ENCODE measurements at regions not wholly inside any gene's neighbourhood (a gene's known extent, or its start where the extent isn't known, plus 50 kb on each side); places are given as distances from the start of the nearest gene placed in this dataset.

DNA sequence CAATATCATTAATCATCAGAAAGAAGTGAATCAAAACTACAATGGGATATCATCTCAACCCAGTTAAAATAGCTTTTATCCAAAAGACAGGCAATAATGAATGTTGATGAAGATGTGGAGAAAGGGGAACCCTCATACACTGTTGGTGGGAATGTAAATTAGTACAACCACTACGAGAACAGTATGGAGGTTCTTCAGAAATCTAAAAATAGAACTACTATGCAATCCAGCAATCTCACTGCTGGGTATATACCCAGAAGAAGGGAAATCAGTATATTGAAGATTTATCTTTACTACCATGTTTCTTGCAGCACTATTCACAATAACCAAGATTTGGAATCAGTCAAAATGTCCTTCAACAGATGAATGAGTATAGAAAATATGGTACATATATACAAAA is 189.8 kb downstream of the HHIPL2 start:
- no peak for DNase-seq

DNA sequence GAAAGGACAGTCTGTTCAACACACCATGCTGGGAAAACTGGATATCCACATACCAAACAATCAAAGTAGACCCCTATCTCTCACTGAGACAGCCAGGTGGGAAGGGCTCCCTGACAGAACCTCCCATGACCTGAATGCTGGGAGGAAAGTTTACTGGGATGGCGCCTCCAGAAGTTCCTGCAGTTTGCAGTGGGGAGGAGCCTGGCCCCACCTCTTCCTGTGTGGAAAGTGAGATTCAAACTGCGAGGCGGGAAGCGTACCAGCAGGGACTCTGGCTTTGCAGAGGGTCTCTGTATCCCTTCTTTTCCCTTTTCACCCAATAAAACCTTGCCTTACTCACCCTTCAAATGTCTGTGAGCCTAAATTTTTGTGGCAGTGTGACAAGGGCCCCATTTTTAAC is 190.7 kb downstream of the HHIPL2 start:
- DNase-seq: no peak

DNA sequence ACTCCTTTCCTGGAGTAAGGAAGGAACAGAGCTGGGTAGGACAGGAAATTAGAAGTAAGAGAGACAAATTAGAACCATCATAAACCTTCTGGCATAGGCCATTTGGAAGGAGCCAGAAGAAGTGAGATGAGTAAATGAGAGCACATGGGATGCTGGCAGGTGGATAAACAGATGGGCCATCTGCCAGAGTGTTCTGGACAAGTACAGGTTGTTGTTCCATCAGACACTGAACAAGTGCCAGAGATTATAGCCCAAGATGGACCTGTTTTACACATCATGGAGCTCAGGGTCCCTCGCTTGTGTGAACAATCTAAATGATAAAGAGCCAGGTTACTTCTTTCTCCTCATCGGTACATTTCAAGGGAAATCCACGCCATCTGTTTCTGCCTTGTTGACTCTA is 200.3 kb downstream of the HHIPL2 start:
- DNase-seq: no peak

DNA sequence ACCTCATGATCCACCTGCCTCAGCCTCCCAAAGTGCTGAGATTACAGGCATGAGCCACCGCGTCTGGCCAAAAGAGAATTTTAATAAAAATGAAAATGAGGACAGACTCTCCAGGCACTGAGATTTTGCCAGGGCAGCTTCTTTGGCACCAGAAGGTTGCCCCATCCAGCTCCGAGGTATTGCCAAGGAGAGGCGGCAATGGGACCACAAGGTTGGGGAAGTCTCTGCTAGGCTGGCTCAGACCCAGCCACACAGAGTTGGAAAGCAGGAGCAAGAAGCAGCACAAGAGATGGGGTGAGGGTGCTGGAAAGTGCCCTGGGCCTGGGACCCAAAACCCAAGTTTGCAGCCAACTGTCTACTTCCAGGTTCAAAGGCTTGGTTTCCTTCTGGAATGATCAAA is 200.9 kb downstream of the HHIPL2 start:
- DNase-seq: no peak

DNA sequence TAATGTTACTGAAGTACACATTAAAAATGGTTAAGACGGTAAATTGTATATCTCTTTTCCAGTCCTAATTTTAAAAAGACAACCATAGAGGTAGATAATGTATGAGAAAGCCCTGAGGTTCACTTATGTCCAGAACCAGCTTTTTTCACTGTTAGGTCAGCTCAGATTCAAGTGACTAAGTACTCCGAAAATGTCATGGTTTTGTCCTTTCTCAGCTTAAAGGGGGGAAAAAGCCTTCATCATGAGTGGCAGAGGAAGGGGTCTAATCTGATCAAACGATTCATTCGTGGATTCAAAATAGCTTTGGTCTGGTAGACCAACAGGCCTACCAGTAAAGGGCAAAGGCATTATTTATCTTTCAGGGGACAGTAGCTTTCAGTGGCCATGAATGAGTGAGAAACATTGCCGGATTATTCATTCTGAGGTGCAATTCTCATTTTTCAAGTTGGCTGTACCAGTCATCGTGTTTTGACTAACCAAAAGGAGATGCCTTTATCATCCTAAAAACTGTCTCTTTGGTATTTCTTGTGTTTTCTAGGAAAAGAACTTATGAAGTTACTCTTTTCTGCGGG is 208.4 kb downstream of the HHIPL2 start:
- DNase-seq: peak; percentile 42

DNA sequence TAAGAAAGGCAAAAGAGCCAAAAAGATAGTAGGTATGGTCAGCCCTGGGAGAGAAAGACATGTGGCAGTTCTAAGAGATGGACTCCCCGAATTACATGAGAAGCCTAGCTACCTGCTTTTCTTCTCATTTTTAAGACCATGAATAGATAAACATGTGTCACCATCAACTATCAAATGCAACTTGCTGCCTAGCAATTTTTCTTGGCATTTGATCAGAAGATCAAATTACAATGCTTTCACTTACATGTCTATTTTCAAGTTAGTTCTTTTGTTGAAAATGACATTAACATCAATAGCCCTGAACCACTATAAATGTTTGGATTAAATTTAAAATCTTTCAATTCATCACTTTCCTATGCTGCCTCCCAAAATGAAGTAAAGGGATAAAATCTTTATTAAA is 212.3 kb downstream of the HHIPL2 start:
- DNase-seq: peak; percentile 12

DNA sequence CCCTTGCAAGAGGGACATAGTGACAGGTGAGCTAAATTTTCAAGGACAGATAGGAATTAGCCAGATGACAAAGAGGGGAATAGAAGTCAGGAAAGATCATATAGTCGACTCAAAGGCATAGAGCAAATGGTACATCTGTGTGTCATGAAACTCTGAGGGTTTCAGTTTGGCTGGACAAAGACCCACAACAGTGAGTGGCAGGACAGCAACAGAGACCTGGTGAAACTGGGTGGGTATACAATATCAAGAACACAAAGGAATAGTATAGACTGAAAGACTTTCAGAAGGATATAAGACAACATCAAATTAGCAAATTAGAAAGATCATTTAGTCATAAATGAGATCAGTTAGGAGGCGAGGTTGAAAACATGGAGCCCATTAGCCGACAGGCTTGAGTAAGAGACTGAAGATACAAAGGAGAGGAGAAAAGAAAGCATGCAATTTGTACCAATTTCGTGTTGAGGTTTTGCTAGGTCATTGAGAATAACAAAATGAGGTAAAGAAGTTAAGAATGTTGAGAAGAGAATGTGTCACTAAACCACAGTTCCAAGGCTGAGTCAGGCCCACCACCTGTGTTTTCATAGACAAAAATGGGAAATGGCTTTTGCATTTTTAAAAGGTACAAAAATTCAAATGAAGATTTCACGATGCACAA is 213.8 kb downstream of the HHIPL2 start:
- peak; percentile 81 for DNase-seq

DNA sequence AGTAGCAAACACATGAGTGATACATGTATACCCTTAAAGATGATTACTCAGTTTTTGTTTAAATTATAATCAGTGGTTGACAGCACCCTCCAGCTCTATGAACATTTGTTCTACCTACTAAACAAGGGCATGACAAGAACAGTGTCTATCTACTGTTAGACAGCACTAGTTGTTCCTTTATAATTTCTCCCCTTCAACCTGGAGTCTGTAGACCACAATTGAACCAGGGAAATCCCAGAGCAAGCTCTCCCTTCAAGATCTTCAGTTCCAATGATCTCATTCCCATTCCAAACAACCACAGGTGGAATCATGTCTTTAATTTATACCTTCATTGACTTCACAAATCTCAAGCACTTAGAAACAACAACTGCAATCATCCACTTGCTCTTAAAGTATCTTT is 216.1 kb downstream of the HHIPL2 start:
- DNase-seq: peak; percentile 41

DNA sequence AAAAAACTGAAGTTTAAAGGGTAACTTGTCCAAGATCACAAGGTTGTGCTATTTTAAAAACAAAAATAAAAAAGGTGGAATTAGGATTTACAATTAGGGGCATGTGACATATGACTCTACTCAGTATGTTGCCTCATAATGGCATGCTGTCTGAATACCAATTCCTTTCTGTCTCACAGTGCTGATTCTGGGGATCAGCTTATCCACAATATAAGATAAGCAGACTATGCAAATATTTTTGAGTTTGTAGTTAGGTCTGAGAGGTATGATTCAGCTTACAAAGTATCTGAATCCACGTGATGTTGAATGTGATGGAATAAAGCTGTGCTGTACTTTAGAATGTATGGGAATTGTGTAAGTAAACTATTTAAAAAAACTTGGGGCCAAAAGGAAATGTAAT is 216.6 kb downstream of the HHIPL2 start:
- peak; percentile 80 for DNase-seq

DNA sequence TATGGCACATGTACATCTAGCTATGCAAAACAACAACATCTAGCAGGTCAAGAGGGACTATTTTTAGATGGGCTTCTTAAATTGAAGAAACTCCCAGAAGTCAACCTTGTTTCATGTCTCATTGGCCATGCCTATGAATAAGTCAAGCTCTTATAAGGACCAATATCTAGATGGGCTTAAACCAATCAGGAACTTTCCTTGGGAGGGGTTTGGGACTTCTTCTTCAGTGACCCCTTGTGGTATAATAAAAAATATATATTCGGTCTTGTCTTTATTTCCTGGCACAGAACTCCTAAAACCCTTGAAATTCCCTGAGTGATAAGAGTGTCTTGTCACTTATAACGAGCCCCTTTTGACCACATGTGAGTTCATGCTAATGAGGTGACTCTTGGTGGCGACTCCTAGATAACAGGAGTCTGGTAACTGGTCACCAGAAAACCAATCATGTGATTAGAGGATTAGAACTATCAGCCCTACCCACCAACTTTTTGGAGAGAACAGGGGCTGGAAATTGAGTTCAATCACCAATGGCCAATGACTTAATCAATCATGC is 218.3 kb downstream of the HHIPL2 start:
- no peak for DNase-seq

DNA sequence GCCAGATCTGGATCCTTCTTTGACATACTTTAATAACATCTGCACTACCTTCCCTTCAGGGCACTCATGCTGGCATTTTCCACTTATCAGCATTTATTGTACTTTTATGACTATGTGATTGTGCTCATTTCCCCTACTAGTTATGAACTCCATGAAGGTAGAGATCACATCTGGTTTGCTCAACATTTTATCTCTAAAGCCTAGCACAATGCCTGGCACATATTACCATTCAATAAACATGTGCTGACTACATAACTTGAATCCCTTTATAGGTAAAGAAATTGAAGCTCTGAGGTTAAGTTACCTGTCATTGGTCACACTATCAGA is 221.2 kb downstream of the HHIPL2 start:
- DNase-seq: no peak

DNA sequence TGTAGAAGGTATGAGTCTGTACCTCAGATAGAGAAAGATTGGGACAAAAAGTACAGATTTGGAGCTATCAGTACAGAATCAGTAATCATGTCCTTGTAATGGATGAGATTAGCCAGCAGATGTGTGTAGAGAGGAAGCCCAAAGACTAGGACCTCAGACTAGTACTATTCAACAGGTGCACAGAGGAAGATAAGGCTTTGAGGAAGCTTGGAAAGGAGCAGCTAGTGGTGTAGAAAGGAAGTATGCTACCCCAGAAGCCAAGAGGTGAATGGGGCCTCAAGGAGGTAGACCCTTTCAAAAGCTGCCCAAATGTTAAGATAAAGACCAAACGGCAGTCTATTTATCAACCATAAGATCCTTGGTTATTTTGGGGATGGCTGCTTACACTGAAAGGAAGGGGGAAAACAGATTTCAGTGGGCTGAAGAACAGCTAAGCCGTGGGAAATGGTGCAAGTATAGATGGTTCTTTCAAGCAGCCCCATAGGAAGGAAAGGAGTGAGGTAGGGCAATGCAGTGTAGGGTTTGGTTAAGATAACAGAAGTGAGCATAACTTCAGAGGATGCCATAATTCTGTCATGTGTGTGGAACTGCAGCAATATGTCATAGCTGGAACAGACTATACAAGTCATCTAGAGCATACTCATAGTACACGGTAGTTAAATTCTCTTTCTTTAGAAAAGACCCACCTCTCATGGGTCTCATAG is 221.7 kb downstream of the HHIPL2 start:
- no peak for DNase-seq

DNA sequence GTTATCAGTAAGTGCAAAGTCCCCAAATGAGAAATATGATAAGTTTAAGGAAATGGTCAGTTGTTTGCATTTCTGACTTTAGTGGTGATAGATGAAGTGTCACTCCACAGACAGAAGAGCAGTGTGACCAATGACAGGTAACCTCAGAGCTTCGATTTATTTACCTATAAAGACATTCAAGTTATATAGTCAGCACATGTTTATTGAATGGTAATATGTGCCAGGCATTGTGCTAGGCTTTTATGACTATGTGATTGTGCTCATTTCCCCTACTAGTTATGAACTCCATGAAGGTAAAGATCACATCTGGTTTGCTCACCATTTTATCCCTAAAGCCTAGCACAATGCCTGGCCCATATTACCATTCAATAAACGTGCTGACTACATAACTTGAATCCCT is 222.4 kb downstream of the HHIPL2 start:
- DNase-seq: no peak

DNA sequence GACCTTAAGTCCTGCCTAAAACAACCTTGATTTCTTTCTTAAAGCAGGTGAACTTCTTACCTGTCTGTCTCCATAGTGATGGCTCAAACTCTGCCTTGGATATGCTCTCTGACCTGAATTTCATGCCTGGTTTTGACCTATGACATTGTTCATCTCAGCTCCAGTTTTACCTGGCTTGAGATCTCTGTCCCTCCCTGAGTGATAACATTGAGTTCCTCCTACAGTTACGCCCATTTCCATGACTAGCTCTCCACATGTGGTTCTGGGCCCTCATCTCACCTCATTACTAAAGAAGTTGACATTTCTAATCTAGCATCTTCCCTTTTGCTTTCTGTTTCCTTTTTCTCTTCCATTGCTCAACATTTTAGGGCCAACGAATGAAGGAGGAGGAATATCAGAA is 233.1 kb downstream of the HHIPL2 start:
- DNase-seq: no peak

DNA sequence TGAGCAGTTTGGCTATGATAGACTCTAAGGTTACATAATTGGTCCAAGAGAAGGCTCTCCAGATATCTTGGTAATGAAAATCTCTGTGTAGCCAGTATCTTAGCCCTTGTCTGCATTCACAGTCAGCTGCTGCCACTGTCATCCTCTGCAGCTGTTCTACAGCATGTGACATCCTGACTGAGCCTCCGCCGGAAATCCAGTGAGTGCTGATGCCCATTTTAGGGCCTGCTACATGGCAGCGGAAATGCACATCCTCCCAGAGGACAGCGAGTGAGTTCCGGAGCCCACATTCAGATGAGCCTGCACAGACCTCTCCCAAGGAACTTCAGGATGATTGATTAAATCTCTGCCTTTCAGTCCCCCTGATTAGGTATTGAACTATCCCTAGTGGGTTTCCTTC is 237.1 kb downstream of the HHIPL2 start:
- DNase-seq: no peak

DNA sequence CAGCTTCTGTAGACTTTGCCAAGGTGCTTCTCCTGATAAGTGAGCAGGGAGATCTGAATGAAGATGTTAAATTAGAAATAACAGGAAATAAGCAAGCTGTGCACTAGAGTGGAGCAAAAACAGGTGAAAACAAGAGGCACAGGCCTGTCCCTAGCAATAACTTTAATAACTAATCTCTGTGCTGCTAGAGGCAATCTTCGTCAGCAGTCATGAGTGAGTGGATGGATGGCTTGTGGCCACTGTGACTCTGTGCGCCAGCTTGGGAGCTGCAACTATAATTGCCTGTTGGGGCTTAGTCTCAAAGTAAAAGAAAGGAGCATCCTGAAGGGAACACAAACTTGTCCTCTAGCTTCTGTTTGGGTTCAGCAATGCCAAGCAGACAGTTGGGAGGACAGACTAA is 240.3 kb downstream of the HHIPL2 start:
- no peak for DNase-seq

DNA sequence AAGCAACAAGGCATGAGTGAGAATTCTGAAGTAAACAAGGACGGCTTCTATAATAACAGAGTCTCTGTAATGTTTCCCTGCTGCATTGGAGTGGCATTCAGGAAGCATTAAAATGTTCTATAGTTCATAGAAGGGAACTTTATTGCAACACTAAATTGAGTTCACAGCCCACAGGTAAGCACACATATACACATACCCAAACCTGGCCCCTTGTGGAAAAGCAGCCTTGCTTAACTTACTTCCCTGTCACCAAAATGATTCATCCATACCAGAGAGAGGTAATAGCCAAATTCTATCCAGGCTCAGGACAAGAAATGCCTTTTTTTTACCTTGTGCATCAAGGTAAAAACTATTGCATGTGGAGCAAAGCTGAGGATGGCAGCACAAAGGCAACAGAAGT is 241.4 kb downstream of the HHIPL2 start:
- no peak for DNase-seq

DNA sequence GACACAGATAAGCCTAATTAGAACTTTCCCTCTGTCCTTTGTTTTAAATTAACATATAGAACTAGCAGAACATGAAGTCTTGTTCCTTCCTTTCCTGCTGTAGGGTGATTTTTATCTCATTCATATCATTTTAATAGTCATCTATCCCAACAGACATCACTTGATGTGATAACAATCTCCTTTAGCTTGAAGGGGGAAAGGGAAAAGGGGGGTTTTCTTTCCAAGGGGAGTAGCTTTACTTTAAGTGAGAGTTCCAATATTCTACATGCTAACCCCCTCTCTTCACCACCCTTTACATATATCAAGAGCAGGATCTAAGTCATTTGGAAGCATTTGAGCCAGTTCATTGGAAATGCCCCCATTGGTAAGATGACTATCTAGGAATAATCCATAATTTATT is 241.9 kb downstream of the HHIPL2 start:
- no peak for DNase-seq

DNA sequence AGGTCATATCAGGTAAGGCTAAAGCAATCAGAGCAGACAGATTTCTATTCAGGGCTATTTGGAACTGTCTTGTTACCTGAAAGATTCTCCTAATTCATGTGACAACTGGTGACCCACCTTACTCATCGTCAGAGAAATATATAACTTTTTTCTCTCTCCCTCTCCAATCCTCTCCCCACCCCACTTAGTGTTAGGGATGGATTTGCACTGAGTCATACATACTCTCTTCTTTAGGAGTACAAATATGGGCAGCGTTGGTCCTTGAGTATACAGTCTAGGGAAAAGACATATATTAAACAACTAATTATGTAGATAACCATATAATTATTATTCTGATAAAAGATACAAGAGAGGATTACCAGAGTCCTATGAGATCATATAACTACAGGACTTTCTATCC is 246.3 kb downstream of the HHIPL2 start:
- DNase-seq: peak; percentile 39

DNA sequence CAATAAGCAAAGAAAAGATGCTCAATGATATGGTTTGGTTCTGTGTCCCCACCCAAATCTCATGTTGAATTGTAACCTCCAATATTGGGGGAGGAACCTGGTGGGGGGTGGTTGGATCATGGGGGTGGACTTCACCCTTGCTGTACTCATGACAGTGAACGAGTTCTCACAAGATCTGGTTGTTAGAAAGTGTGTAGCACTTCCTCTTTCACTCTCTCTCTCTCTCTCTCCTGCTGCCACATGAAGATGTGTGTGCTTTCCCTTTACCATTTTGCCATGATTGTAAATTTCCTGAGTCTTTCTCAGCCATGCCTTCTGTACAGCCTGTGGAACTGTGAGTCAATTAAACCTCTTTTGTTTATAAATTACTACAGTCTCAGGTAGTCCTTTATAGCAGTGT is 248.4 kb downstream of the HHIPL2 start:
- DNase-seq: no peak

DNA sequence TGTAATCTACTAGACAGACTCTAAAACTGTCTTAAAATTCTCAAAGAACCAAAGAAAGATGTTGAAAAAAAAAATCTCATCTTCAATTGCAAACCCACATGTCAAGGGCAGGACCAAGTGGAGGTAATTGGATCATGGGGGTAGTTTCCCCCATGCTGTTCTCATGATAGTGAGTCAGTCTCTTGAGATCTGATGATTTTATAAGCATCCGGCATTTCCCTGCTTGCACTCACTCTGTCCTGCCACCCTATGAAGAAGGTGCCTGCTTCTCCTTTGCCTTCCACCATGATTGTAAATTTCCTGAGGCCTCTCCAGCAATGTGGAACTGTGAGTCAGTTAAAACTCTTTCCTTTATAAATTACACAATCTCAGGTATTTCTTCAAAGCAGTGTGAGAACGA is 257.0 kb downstream of the HHIPL2 start:
- no peak for DNase-seq

DNA sequence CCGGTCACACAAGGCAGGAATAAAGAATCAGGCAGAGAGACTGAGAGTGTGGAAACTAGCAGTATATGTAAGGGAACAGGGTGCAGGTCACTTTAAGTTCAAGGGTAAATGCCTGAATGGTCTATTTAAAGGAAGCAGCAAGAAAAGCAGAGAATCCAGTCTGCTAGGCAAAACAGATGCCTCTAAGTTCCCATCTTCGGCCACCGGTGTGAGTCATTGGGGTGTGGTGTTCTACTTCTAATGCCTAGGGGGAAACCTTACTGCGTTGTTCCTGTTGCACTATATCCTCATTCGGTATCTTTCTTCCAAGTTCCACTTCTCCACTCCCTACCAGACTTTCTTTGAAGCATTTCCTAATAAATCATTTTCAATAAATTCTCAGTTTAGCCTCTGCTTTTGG is 259.9 kb downstream of the HHIPL2 start:
- DNase-seq: peak; percentile 73

DNA sequence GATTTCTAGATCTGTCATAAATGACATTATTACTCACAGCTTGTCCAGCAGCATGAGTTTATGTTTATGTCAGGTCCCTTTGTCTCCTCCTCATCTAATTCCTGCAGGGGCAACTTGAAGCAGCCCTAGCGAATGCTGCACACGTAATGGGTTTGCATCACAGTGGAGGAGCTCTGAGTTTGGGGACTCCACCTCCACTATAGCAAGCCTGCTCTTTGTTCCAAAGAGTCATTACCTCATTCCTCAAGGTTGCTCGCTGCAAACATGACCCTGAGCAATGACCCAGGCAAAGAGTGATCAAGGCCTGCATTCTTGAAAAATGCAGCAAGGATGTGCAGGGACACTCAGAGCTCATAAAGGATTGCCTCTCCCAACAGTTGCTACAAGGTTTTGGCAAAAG is 261.9 kb downstream of the HHIPL2 start:
- DNase-seq: no peak

DNA sequence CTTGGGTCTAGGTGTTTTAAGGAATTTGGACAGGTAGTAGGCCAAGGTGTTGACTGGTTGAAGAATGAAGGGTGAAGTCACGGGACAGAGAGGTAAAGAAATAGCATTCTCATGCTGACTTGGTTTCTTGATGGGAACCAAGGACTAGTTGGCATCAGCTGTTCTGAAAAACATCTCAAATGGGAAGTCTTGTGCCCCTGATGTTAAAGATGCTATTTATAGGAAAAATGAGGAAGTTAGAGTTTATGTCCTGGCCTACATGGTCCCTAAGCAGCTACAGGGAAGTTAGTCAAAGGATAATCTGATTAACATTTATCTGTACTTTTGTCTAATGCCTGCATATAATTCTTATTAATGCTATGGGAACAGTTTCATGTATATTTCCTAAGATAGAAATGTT is 262.4 kb downstream of the HHIPL2 start:
- no peak for DNase-seq

DNA sequence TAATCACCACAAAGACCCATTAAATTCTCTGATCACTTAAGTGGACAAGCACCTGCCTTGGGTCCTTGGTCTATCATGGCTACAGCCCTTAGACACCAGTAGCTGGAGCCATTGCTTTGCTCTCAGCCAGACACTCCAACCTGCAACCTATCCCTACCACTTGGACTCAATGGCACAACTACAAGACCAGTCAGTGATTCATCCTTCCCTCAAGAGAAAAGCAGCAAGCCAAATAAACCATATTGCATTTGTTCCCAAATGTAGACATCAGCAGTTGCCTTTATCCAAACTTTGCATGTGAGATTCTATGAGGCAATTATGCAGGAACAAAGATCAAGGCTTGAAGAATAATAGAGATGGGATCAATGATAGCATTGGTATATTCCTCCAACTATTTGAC is 263.4 kb downstream of the HHIPL2 start:
- DNase-seq: peak; percentile 15
